DMS53 treated with DMSO at 0.1 percent for 48 hours (cell line): ENCODE measurements at regions not wholly inside any gene's neighbourhood (a gene's known extent, or its start where the extent isn't known, plus 50 kb on each side); places are given as distances from the start of the nearest gene placed in this dataset.
"Not testable (repeated sequence)": the region's sequence is repeated elsewhere in the genome, so short reads cannot be mapped to it uniquely, and the experiment has no call there.

Source experiments
- DNase-seq: peaks from one replicate; lab custom pipeline; 2025; ENCODE audit not compliant: unreplicated experiment; lab: John Stamatoyannopoulos, UW

DNA sequence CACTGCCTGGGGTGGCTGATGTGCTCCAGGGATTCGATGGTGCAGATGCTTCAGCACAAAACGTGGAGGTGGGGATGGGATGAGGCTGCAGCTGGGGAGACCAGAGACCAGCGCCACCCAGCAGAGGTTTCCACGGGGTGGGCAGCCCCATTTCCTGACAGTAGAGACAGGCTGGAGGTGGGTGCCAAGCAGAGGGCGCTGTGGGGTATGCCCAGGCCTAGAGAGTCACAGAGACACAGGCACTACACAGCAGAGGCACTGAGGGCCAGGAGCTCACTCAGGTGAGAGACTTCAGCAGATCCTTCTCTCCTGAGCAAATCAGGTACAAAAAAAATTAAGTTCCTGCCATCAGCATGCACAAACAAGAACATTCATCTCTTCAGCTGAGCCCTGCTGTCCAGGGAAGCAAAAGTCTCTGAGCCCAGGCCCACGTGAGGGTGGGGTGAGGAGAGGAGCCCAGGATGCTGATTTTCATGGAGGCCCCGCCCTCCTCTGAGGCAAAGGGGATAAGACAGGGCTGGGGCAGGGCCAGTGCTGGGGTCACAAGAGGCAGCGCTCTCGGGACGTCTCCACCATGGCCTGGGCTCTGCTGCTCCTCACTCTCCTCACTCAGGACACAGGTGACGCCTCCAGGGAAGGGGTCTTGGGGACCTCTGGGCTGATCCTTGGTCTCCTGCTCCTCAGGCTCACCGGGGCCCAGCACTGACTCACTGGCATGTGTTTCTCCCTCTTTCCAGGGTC is 53.1 kb downstream of the GGTLC2 start:
- no peak for DNase-seq

DNA sequence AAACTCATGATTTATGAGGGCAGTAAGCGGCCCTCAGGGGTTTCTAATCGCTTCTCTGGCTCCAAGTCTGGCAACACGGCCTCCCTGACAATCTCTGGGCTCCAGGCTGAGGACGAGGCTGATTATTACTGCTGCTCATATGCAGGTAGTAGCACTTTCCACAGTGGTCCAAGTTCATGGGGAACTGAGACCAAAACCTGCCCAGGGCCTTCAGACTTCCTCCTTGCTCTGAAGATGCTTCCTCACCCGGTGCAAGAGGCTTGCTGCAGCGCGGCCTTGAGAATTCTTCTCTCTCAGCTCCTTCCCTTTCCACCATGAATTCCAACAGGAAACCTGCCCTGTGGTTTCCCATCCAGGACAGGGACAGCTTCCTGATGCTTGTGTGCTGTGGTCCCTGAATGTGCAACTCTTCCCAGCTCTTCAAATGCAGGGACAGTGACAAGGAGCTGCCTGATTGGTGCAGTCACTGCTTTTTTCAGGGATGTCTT is 53.9 kb downstream of the GGTLC2 start:
- no peak for DNase-seq

GRCh38 chr22:22700631-22701030 is 56.2 kb downstream of the GGTLC2 start:
- no peak for DNase-seq

GRCh38 chr22:22701557-22701956 is 57.1 kb downstream of the GGTLC2 start:
- DNase-seq, result not testable (repeated sequence)

DNA sequence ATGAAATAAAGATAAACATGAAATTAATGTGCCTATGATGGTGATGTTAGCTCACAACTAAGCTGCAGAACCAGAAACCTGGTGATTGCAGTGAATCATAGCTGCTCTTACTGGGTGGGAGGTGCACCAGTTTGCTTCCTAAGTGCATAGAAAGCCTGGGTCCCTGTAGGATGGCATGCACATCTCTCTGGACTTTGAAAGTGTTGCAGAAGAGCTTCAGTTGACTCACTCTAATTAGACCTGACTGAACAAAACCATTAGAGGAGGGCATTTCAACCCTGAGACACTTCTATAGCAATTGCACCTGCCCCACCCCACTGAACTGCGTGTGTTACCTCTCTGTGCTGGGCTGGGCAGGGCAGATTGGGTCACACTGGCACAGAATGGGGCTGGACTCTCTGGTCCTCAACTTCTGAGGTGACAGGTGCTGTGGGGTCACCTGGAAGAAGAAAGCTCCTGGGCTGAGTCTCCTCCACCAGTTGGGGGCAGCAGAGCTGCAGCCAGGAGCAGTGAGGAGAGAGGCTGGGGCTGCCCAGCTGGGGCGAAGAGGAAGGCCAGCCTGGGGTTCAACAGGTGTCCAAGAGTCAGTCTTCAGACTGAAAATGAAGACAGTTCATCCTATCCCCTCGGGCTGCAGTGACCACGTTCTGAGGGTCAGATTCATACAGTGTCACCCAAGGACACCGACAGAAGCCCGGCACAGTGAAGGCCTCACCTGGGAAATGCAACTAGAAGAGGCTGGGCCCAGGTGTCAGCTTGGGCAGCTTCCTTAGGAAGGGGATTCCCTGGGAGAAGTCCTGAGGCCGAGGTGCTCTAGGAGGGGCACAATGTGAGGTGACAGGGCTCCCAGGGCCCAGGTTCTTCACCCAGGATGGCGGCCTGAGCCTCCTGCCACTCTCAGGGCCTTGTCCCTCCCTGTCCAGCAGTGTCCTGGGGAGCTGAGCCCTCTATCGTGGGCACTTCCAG is 58.1 kb downstream of the GGTLC2 start:
- DNase-seq, result no peak

GRCh38 chr22:22703203-22703570 is 58.8 kb downstream of the GGTLC2 start:
- no peak for DNase-seq

DNA sequence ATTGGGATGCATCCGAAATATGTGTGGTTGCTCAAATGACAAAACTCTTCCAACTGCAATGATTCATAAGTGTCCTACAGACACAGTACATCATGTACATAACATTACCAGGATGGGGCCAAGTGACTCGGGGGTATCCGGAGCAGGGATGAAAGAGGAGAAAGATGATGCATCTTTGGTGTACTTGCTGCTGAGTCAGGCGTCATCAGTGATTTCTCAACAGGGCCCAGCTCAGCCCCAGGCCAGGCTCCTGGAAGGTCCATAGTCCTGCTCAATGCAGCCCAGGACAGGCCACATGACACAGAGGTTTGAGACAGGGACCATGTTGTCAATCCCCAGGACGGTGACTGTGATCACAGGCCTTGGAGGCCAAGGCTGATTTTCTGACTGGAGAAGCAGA is 59.3 kb downstream of the GGTLC2 start:
- no peak for DNase-seq

DNA sequence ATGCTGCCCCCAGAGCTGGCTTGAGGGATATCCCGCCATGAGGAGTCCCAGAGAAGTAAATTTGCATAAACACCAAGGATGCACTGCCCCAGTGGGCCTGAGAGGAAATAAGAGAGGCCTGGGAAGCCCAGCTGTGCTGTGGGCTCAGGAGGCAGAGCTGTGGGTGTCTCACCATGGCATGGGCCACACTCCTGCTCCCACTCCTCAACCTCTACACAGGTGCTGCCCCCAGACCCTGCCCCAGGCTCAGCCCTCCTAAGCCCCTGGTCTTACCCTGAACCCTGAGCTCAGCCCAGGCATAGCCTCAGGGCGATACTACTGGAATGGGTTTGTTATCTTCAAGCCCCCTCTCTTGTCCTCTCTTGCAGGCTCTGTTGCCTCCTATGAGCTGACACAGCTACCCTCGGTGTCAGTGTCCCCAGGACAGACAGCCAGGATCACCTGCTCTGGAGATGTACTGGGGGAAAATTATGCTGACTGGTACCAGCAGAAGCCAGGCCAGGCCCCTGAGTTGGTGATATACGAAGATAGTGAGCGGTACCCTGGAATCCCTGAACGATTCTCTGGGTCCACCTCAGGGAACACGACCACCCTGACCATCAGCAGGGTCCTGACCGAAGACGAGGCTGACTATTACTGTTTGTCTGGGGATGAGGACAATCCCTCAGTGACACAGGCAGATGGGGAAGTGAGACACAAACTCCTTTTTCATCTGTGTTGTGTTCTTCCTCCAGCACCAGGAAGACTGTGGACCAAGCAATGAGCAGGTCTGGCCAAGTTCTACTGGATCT is 59.9 kb downstream of the GGTLC2 start:
- DNase-seq, result no peak

GRCh38 chr22:22705328-22706100 is 61.1 kb downstream of the GGTLC2 start:
- DNase-seq, result no peak

DNA sequence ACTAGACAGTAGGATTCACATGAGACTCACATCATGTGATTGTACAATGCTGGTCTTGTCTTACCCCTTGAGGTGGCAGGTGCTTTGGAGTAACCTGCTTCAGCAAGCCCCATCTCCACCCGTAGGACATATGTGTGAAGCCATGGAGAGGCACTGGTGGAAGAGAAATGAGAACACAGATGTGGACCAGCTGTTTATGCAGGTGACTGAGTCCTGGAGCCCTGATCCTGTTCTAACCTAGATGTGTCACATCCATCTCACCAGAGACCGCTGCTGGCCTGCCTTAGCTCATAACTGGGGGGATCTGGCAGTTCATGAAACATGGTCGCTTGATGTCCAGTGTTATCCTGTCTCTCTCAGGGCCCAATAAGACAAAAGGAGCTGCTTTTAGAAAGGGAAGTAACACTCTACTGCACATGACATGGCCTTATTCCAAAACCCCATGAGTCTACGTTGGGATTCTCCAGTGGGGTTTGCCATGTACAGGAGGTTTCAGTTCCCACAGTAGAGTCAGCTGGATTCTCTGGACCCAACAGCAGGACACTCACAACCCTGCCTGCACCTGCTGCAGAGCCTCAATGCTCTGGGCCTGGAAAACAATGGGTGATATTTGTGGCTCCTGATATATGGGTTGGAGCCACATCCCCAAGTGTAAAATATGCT is 62.0 kb downstream of the GGTLC2 start:
- DNase-seq, result no peak

DNA sequence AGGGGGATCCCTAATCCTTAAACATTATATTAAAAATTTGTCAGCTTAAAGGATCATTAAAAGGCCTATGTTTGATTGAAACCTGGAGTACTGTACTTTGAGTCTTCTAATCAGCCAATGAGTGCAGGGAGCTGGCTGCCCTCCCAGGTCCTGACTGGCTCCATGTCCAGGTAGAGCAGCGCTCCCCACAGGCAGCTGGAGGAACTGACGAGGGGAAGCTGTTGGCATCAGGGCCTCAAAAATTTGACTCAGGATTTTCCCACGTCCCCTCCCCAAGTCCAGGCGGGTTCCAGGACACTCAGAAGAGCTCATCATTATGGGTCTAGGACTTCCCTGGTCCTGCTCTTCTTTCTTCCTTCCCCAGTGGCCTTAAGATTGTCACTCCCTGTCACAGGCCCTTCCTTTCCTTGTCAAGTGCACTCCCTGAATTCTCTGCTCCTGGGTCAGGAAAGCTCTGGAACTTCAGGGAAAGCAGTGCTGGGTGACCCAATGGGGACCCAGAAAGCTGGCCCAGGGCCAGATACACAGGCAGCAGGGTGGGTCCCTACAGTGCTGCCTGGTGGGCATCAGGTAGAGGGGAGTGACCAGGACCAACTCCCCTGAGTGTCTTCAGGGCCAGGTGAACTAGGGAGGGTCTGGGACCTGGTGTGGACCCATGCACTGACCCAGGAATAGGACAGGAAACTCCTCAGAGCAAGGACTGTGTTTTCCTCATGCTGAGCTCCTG is 65.5 kb downstream of the GGTLC2 start:
- no peak for DNase-seq

DNA sequence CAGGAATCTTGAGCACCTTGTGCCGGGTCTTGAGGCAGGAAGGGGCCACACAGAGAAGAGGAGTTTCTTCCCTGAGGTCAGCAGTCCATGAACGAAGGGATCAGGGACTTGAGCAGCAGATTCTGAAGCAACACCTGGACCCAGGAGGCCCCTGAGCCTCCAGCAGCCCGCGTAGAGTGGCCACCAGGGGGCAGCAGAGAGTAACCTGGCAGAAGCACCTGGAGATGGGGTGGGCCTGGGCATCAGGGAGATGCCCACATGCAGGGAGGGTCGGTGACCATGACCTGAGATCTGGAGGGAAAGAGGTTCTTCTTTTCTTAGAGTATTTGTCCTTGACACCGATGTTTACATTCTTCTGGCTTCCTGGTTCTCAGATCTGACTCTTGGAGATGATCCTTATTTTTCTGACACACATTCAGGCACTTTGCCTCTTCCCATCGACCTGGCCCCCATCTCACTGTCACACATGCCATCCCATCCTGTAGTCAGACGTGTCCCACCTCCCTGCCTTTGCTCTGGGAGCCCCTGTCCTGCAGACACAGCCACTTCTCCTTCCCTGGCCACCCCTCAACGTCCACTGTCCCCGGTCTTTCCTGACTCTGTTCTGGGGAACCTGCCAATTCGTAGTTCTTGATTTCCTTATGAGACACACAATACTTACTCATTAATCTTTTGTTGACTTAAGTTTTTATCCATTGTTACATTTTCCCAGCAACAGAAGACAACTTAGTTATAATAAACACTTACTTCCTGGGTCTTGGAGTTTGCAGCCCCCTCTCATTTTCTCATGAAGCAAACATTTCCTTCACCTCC is 66.5 kb downstream of the GGTLC2 start:
- no peak for DNase-seq

DNA sequence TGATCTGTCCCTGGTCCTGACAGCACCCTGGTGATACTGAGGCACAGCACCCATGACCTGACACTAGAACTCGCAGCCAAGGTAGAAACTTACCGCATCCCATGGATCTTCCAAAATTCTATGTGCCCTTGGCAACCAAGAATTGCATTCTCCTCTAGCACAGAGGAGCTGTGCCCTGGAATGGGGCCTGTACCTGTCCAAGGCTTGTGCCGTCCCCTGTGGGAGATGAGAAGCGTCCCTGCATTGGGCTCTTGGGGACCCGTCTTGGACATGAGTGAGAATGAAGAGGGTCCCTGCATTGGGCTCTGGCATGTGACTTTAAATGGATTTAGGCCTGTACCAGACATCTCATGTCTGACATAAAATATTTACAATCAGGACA is 67.1 kb downstream of the GGTLC2 start:
- DNase-seq, result no peak

GRCh38 chr22:22712092-22712658 is 67.8 kb downstream of the GGTLC2 start:
- DNase-seq, result no peak

DNA sequence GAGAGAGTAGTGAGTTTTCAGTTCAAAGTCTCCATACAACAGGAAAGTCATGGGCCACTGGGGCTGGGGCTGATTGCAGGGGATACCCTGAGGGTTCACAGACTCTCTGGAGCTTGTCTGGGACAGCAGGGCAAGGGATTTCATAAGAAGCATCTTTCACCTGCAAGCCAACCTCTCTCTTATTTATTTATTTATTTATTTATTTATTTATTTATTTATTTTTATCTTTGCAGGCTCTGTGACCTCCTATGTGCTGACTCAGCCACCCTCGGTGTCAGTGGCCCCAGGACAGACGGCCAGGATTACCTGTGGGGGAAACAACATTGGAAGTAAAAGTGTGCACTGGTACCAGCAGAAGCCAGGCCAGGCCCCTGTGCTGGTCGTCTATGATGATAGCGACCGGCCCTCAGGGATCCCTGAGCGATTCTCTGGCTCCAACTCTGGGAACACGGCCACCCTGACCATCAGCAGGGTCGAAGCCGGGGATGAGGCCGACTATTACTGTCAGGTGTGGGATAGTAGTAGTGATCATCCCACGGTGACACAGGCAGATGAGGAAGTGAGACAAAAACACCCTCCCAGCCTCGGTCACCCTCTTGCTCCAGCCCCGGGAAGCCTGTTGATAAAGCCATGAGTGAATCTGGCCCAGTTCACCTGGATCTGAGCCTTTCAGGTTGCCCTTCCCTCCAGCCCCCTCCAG is 68.4 kb downstream of the GGTLC2 start:
- no peak for DNase-seq

GRCh38 chr22:22713416-22713815 is 69.0 kb downstream of the GGTLC2 start:
- no peak for DNase-seq

- DNase-seq, result no peak
Measured at GRCh38 chr22:22714600-22715335, 70.4 kb downstream of the GGTLC2 start.
